Neuron (in vitro differentiated cells): ENCODE measurements at regions not wholly inside any gene's neighbourhood (a gene's known extent, or its start where the extent isn't known, plus 50 kb on each side); places are given as distances from the start of the nearest gene placed in this dataset.

ENCODE experiments used
- H2AFZ ChIP-seq: one replicate; pipeline ENCODE4 v1.6.1; 2013; ENCODE audit warnings: low read depth, mild to moderate bottlenecking, inconsistent platforms, low read length, moderate library complexity
- H3K27me3 ChIP-seq: one replicate; pipeline ENCODE4 v1.6.1; 2013; ENCODE audit warnings: low read length; ENCODE audit not compliant: insufficient read depth
- H3K36me3 ChIP-seq: one replicate; pipeline ENCODE4 v1.6.1; 2013; ENCODE audit warnings: low read length; ENCODE audit not compliant: insufficient read depth
- H3K4me1 ChIP-seq: one replicate; pipeline ENCODE4 v1.6.1; 2013; ENCODE audit warnings: low read length; ENCODE audit not compliant: insufficient read depth
- H3K4me3 ChIP-seq: 2 replicates; pipeline ENCODE4 v1.5.1; 2013; ENCODE audit warnings: mild to moderate bottlenecking, low read length, moderate library complexity
- H3K9me3 ChIP-seq: one replicate; pipeline ENCODE4 v1.6.1; 2013; ENCODE audit warnings: low read length

DNA sequence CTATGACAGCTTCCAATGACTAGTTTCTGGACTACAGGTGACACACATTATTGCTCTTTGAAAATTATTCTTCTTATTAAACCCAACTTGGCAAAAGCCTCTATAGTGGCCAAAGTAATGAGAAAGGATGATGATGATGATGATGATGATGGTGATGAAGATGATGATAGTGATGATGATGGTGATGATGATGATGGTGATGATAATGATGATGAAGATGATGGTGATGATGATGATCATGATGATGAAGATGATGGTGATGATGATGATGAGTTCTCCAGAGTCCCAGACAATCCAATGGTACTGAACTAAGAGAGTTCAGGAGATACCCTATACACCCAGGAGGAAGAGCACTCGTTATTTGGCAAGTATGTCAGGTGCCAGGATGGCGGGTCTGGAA is 739.4 kb downstream of the IRX1 start:
- no peaks in the 10 kb centered on the region for H3K9me3 ChIP-seq
- no peak overlapping the region for H3K4me3 ChIP-seq
- H3K4me1 ChIP-seq, result peaks cover 15% of the 10 kb centered on the region
- H3K27me3 ChIP-seq, result no peaks in the 10 kb centered on the region
- H3K36me3 ChIP-seq, result no peaks in the 10 kb centered on the region
- H2AFZ ChIP-seq, result no peak overlapping the region

DNA sequence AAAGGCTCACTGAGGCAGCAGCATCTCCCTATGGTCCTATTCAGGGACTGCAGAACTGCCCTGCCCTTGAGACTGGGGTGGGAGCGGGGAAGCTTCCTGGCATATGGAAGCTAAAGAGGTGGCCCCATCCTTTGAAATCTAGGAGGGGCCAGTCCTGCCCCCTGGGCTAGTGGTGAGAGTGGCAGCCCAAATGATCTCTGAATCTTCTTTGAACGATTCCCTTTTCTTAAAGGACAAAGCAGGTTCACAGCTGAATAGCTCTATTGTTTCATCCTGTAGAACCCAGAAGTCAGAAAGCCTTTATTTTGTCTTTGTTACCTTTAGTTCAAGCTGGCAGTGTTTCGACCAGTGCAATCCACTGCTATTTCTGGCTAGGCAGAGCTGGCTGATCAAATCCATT is 741.9 kb downstream of the IRX1 start:
- Histone ChIP-seq H2AFZ (no peak overlapping the region), H3K4me3 (no peak overlapping the region), H3K4me1 (peaks cover 15% of the 10 kb centered on the region), H3K9me3 (no peaks in the 10 kb centered on the region), H3K36me3 (no peaks in the 10 kb centered on the region), H3K27me3 (no peaks in the 10 kb centered on the region)

DNA sequence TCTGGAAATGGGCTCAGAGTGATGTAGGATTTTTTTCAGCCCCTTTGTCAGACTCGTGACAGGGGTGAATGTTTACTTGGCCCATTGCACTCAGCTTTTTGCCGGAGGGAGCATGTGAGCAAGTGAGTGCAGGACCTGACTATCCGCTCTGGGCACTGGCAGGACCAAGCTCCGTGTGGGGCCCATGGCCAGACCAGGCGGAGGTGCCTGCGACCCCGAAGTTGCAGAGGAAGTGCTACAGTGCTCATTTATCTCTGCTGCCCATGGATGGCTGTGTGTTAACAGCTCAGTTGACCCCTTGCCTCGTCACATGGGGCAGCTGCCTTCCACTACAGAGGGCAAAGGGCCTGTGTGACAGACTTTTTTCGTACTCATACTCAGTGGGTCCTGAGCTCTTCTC is 744.3 kb downstream of the IRX1 start:
- Histone ChIP-seq H3K4me3 (no peak overlapping the region), H3K27me3 (no peaks in the 10 kb centered on the region), H2AFZ (no peak overlapping the region), H3K36me3 (no peaks in the 10 kb centered on the region), H3K9me3 (no peaks in the 10 kb centered on the region), H3K4me1 (peaks cover 15% of the 10 kb centered on the region)

DNA sequence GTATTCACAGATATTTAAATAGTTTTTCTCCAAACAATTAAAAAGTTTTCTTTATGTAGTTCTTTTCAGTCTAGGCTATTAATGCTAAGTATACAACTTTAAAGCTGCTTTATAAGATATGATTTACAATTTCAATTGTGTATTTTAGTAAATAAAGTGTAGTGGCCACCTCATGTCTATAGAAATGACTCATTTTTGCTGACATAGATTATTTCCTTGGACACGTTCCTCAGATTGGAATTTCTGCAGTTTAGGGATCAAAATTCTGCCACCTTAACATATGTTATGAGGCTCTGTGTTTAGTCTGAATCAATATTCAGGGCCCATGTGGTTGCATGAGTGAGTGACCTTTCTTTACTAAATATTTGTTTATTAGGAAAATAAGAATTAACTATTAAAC is 750.2 kb downstream of the IRX1 start:
- no peaks in the 10 kb centered on the region for H3K36me3 ChIP-seq
- H3K4me3 ChIP-seq, result no peak overlapping the region
- H3K4me1 ChIP-seq, result peaks cover 9% of the 10 kb centered on the region
- no peaks in the 10 kb centered on the region for H3K27me3 ChIP-seq
- H3K9me3 ChIP-seq, result no peaks in the 10 kb centered on the region
- no peak overlapping the region for H2AFZ ChIP-seq

DNA sequence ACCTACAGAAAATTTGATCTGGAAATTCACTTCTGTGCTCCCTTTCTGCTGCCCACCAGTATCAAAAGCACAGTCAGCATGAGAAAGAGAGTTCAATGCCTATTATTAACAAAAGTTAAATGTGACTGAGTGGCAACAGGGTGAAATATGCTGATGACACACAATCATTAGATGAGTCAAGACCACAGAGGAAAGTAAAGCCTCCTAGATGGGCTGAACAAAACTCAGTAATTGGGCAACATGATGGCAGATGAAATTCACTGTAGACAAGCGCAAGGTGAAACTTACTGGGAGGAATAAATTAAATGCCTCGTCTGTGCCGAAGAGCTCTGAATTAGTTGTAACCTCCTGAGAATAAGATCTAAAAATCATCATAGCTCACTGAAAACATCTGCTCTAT is 752.8 kb downstream of the IRX1 start:
- no peaks in the 10 kb centered on the region for H3K27me3 ChIP-seq
- no peak overlapping the region for H2AFZ ChIP-seq
- no peaks in the 10 kb centered on the region for H3K36me3 ChIP-seq
- peaks cover 9% of the 10 kb centered on the region for H3K4me1 ChIP-seq
- H3K4me3 ChIP-seq, result no peak overlapping the region
- H3K9me3 ChIP-seq, result no peaks in the 10 kb centered on the region

DNA sequence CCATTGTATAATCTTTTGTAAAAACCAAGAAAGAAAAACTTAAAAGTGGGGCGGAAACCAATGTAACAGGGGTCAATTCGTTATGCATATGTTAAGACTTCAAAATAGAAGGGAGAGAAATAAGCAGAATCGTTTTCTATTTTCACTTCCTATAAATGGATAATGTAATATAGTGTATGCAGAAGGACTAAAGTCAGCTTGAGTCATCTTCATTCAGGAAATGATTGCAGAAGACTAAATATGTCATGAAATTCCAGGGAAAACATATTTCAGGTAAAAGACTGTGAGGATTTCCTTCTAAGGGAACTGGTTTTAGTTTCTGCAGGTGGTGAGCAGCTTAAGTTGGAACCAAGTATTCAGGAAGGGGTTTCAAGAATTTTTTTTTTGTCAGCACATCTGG is 753.3 kb downstream of the IRX1 start:
- no peaks in the 10 kb centered on the region for H3K36me3 ChIP-seq
- no peak overlapping the region for H3K4me3 ChIP-seq
- H2AFZ ChIP-seq, result no peak overlapping the region
- no peaks in the 10 kb centered on the region for H3K9me3 ChIP-seq
- no peaks in the 10 kb centered on the region for H3K27me3 ChIP-seq
- peaks cover 9% of the 10 kb centered on the region for H3K4me1 ChIP-seq

DNA sequence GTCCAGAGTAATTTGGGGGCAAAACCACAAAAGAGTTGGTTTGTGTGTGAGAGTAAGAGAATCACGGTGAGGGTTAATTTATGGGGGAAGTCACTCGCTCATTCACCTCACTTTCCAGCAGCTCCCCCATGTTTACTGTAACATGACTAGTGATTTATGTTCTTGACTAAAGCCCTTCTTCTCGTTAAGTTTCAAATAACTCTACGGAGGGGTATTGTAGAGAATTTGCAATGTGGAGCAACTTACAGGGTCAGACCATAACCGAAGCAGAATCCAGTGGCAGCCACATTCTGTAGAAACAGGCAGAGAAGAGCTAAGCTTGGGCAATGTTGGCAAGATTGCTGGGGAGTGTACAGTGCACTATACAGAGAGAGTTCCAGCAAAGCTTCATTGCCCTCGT is 760.6 kb downstream of the IRX1 start:
- no peaks in the 10 kb centered on the region for H3K27me3 ChIP-seq
- no peak overlapping the region for H2AFZ ChIP-seq
- no peaks in the 10 kb centered on the region for H3K36me3 ChIP-seq
- H3K9me3 ChIP-seq, result no peaks in the 10 kb centered on the region
- H3K4me1 ChIP-seq, result no peaks in the 10 kb centered on the region
- no peak overlapping the region for H3K4me3 ChIP-seq

DNA sequence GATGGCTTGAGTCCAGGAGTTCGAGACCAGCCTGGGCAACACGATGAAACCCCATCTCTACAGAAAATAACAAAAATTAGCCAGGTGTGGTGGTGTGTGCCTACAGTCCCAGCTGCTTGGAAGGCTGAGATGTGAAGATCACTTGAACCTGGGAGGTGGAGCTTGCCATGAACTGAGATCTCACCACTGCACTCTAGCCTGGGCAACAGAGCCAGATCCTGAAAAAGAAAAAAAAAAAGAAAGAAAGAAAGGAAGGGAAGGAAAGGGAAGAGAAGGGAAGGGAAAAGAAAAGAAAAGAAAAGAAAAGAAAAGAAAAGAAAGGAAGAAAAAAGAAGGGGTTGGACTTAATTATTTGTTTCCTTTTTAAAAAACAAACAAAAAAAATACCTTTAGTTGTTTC is 764.2 kb downstream of the IRX1 start:
- Histone ChIP-seq H2AFZ (no peak overlapping the region), H3K9me3 (no peaks in the 10 kb centered on the region), H3K27me3 (no peaks in the 10 kb centered on the region), H3K4me3 (no peak overlapping the region), H3K36me3 (no peaks in the 10 kb centered on the region), H3K4me1 (peaks cover 9% of the 10 kb centered on the region)

DNA sequence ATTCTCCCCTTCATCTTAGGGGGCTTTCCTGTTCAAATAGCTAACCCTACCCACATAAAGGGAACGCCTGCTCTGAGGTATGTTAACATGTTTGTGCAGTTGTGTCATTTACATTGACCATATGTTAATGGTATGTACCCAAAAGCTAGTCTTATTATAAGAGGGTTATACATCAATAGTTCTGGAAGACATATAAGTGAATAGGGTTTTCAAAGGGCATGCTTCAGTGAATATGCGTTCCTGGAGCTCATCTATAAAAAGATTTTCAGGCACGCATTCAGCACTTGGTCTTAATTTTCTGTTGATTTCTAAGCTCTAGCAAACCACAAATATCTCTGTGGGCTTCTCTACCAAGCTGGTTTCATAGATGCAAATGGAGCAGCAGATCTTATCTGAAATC is 766.1 kb downstream of the IRX1 start:
- H3K9me3 ChIP-seq, result no peaks in the 10 kb centered on the region

DNA sequence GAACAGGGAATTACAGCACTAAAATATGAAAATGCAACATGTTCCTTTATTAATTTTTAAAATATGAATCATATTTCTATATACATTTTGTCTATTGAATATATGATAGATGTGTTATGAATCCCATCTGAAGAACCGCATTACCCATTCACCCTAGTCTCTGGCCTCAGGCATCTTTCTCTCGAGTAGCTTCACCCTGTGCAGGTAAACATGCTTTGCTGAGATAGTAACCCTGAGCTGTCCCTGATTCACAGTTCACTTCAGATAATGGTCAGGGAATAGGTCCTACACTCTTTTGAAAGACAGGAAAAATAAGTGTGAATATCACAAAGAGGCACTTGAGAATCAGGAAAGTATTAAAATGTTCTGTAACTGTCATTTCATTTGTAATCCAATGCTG is 766.8 kb downstream of the IRX1 start:
- Histone ChIP-seq H3K4me3 (no peak overlapping the region), H2AFZ (no peak overlapping the region), H3K27me3 (no peaks in the 10 kb centered on the region)

More for the DNA sequence above, 766.1 kb downstream of the IRX1 start:
- Histone ChIP-seq H3K4me3 (no peak overlapping the region), H3K27me3 (no peaks in the 10 kb centered on the region), H2AFZ (no peak overlapping the region), H3K36me3 (no peaks in the 10 kb centered on the region), H3K4me1 (peaks cover 9% of the 10 kb centered on the region)

DNA sequence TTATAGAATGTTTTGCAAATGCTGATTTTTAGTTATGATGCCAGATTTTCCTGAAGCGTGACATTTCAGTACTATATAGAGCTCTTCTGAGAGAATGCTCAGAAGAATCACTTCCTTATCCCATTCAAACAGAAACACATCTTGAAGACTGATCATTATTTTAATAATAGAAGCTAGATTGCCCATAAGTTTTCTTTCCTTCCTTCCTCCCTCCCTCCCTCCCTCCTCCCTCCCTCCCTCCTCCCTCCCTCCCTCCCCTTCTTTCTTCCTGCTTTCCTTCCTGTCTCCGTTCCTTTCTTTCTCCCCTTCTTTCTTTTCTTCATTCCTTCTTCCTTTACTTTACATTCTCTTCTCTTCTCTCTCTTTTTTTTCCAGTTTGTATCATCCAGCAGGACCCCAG is 767.4 kb downstream of the IRX1 start:
- H3K9me3 ChIP-seq, result no peaks in the 10 kb centered on the region
- no peaks in the 10 kb centered on the region for H3K27me3 ChIP-seq
- no peak overlapping the region for H2AFZ ChIP-seq
- H3K4me1 ChIP-seq, result peaks cover 9% of the 10 kb centered on the region
- H3K4me3 ChIP-seq, result no peak overlapping the region
- H3K36me3 ChIP-seq, result no peaks in the 10 kb centered on the region

More for the DNA sequence above, 766.8 kb downstream of the IRX1 start:
- Histone ChIP-seq H3K36me3 (no peaks in the 10 kb centered on the region), H3K4me1 (peaks cover 9% of the 10 kb centered on the region), H3K9me3 (no peaks in the 10 kb centered on the region)

DNA sequence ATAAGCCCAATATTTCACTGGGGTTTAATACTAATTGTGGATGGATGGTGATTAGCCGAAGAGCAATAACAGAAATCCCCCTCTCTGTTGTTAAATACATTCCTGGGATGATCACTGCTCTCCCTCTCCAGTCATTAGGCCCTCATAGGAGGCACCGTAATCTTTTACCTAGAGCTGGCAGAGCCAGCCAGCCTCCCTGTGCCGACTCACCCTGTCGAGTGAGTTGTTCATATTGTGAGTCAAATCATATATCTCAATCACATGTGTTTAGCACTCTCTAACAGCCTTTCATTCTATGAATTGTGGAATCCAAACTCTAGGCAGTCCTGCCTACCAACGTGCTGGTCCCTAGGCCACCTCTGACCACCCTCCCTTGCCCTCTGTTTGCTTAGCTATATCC is 771.0 kb downstream of the IRX1 start:
- Histone ChIP-seq H3K4me3 (no peak overlapping the region), H3K9me3 (no peaks in the 10 kb centered on the region), H3K4me1 (peaks cover 9% of the 10 kb centered on the region), H3K27me3 (no peaks in the 10 kb centered on the region), H2AFZ (no peak overlapping the region), H3K36me3 (no peaks in the 10 kb centered on the region)

DNA sequence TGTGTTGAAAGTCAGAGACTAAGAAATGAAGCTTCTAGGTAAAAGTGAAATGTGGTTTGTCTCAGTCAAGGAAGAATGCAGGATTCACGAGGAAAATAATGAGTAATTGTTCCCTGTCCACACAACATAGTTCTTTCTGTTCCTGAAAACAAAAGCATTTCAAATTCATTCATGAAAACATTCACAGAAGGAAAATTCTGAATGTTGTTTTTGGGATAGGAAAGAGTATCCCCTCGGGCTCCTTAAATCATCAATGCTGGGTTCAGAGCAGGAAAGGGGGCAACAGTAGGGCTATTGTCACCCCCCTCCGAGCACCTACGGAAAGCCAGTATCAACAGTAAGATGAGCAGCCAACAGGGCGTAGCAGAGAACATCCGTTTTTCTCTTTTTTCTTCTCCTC is 769.9 kb upstream of the ADAMTS16 start:
- Histone ChIP-seq H3K9me3 (no peaks in the 10 kb centered on the region), H3K27me3 (no peaks in the 10 kb centered on the region), H2AFZ (no peak overlapping the region), H3K36me3 (no peaks in the 10 kb centered on the region), H3K4me1 (no peaks in the 10 kb centered on the region), H3K4me3 (no peak overlapping the region)

DNA sequence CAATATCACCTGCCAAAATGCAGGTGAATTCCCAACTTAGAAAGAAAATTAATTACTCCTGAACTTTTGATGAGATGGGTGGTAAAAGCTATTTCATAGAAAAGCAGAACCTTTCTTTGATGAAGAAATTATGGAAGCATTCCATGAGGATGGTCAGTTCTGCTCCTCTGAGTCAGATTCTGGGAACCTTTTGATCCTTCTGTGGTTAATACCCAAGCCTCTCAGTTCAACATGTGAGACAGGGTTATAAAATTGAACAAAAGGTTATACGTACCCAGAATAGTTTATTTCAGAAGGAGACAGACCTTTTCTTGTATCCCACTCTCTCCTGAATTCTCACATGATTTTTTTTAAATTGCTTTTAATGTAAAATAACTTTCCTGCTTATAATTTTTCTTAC is 767.6 kb upstream of the ADAMTS16 start:
- no peak overlapping the region for H3K4me3 ChIP-seq
- no peaks in the 10 kb centered on the region for H3K36me3 ChIP-seq
- no peaks in the 10 kb centered on the region for H3K27me3 ChIP-seq
- no peak overlapping the region for H2AFZ ChIP-seq
- no peaks in the 10 kb centered on the region for H3K9me3 ChIP-seq
- H3K4me1 ChIP-seq, result peaks cover 4% of the 10 kb centered on the region
